HG03097 (cell line): ENCODE measurements at regions not wholly inside any gene's neighbourhood (a gene's known extent, or its start where the extent isn't known, plus 50 kb on each side); places are given as distances from the start of the nearest gene placed in this dataset.
"Not testable (repeated sequence)": the region's sequence is repeated elsewhere in the genome, so short reads cannot be mapped to it uniquely, and the experiment has no call there.

Source experiments
- ATAC-seq: cut with Tn5 transposase; IDR thresholded peaks from one replicate; pipeline ENCODE4 v1.9.1; 2021; ENCODE audit not compliant: unreplicated experiment, low FRiP score

- not testable (repeated sequence) for ATAC-seq
Observed at GRCh38 chr9:72433616-72434267, 68.7 kb upstream of the ZFAND5 start.

DNA sequence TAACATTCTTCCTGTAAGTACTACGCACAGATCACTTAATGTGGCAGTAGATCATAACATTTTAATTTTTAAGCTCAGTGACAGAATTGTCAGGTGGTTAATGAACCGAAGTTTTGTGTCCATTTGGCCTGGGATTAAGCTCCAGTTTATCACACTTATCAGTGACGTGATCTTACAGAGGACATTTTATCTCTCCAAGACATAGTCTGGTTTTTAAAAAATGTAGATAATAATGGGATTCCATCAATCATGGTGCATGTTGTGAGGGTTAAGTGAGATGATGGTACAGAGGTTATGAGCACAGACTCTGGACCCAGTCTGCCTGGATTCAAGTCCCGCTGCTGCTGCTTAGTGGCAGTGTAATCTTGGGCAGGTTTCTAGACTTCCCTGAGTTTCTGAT is 66.0 kb upstream of the ZFAND5 start:
- ATAC-seq, result no peak

DNA sequence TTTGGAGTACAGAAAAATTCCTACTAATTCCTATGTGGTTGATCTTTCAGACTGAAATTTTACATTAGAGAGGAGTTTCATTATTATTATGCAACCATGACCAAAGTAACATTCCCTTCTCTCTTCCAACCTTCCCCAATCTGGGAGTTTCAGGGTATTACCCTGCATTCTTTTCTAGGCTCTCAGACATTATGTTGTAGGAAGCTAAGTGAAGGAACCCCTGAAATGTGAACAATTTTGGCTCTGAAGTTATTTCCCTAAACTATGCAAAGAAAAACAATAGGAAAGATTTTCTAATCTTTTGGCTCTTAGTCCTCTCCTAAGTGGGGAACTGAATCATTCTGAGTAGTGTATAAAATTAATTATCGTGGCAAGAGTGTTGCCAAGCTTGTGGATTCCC is 63.3 kb upstream of the ZFAND5 start:
- no peak for ATAC-seq

GRCh38 chr9:72427801-72428200 is 62.8 kb upstream of the ZFAND5 start:
- no peak for ATAC-seq

GRCh38 chr9:72424131-72424530 is 59.1 kb upstream of the ZFAND5 start:
- no peak for ATAC-seq

DNA sequence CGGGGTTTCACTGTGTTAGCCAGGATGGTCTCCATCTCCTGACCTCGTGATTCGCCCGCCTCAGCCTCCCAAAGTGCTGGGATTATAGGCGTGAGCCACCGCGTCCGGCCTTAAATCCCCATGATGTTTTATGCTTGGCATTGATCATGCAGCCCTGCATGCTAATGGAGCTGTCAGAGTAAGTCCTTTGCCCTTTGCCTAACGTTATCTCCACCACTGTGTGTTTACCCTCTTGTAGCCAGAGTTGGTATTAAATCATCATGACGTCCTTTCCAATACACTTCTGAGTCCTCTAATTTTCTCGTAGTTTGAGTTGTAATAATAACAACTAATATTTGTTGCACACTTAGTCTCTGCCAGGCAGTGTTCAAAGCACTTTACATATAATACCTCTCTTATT is 57.2 kb upstream of the ZFAND5 start:
- no peak for ATAC-seq

DNA sequence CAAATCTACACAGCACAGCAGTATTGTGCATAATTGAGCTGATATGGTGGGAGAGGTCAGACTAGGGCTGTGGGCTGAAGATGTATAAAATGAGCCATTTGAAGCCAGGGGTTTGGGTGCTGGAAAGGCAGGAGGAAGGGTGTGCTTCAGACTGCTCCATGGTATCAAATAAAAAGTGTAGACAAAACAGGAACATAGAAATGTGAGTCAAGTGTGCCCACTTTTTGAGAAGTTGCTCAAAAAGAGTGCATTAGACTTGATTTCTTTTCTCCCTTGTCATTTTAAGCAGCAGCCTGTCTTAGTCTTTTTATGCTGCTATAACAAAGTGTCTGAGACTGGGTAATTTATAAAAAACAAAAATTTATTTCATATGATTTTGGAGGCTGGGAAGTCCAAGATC is 55.8 kb upstream of the ZFAND5 start:
- ATAC-seq, result no peak

GRCh38 chr9:72415948-72416347 is 50.9 kb upstream of the ZFAND5 start:
- no peak for ATAC-seq

- no peak for ATAC-seq
Observed at GRCh38 chr9:72415163-72415562, 50.2 kb upstream of the ZFAND5 start.
